ENCODE measurements at regions not wholly inside any gene's neighbourhood (a gene's known extent, or its start where the extent isn't known, plus 50 kb on each side); places are given as distances from the start of the nearest gene placed in this dataset.

GRCh38 chr10:43983856-43984271 is 335.2 kb upstream of the ZNF32 start:
- 100% methylated on average over 1 of the region's 1 CpG for WGBS
- intact Hi-C loops (cut with DNase I): no loop called here
- no peaks in the 10 kb centered on the region for H3K9me3 ChIP-seq

GRCh38 chr10:43983405-43983804 is 334.7 kb upstream of the ZNF32 start:
- Histone ChIP-seq H3K4me3 (no peak overlapping the region), H3K36me3 (no peaks in the 10 kb centered on the region), H3K27me3 (replicated peaks; ENCODE audit: insufficient read depth) (no peaks in the 10 kb centered on the region), H3K27ac (no peak overlapping the region), H3K9me3 (no peaks in the 10 kb centered on the region), H3K4me1 (replicated peaks) (no peaks in the 10 kb centered on the region)
- no peak for DNase-seq (ENCODE audit: low spot score)
- WGBS: 92% methylated on average over 6 of the region's 6 CpGs
- intact Hi-C loops (cut with DNase I): no loop called here
- TF ChIP-seq POLR2A (IDR thresholded peaks at IDR 0.05): no peak
- TF ChIP-seq CTCF (IDR thresholded peaks at IDR 0.05): no peak

More at GRCh38 chr10:43983856-43984271, 335.2 kb upstream of the ZNF32 start:
- no peak for TF ChIP-seq POLR2A (IDR thresholded peaks at IDR 0.05)
- no peak for TF ChIP-seq POLR2AphosphoS5 (IDR thresholded peaks at IDR 0.05)
- no peak for TF ChIP-seq CTCF (IDR thresholded peaks at IDR 0.05)
- H3K36me3 ChIP-seq: no peaks in the 10 kb centered on the region
- H3K4me1 ChIP-seq (replicated peaks): no peaks in the 10 kb centered on the region
- H3K27me3 ChIP-seq (replicated peaks; ENCODE audit: insufficient read depth): no peaks in the 10 kb centered on the region
- no peak overlapping the region for H3K4me3 ChIP-seq
- DNase-seq (ENCODE audit: low spot score): no peak
- H3K27ac ChIP-seq: no peak overlapping the region

GRCh38 chr10:43982250-43982649 is 333.6 kb upstream of the ZNF32 start:
- no peak for DNase-seq (ENCODE audit: low spot score)
- Histone ChIP-seq H3K27me3 (replicated peaks; ENCODE audit: insufficient read depth) (no peaks in the 10 kb centered on the region), H3K27ac (no peak overlapping the region), H3K36me3 (no peaks in the 10 kb centered on the region), H3K4me3 (no peak overlapping the region), H3K4me1 (replicated peaks) (no peaks in the 10 kb centered on the region), H3K9me3 (no peaks in the 10 kb centered on the region)
- intact Hi-C loops (cut with DNase I): no loop called here
- TF ChIP-seq CTCF (IDR thresholded peaks at IDR 0.05) (no peak), POLR2AphosphoS5 (IDR thresholded peaks at IDR 0.05) (no peak), POLR2A (IDR thresholded peaks at IDR 0.05) (no peak)
- WGBS: 94% methylated on average over 3 of the region's 3 CpGs

- no peak for DNase-seq (ENCODE audit: low spot score)
- H3K9me3 ChIP-seq: no peaks in the 10 kb centered on the region
- intact Hi-C loops (cut with DNase I): no loop called here
- TF ChIP-seq POLR2AphosphoS5 (IDR thresholded peaks at IDR 0.05): peak; percentile 27
- no peak for TF ChIP-seq CTCF (IDR thresholded peaks at IDR 0.05)
- H3K4me1 ChIP-seq (replicated peaks): no peaks in the 10 kb centered on the region
- no peaks in the 10 kb centered on the region for H3K27me3 ChIP-seq (replicated peaks; ENCODE audit: insufficient read depth)
- no peak overlapping the region for H3K4me3 ChIP-seq
- no peak overlapping the region for H3K27ac ChIP-seq
- no peaks in the 10 kb centered on the region for H3K36me3 ChIP-seq
- 48% methylated on average over 2 of the region's 2 CpGs for WGBS
Measured at GRCh38 chr10:43981696-43982095, 333.0 kb upstream of the ZNF32 start.

GRCh38 chr10:43981232-43981631 is 332.6 kb upstream of the ZNF32 start:
- DNase-seq (ENCODE audit: low spot score): no peak
- WGBS: 56% methylated on average over 1 of the region's 1 CpG
- H3K4me3 ChIP-seq: no peak overlapping the region
- no peaks in the 10 kb centered on the region for H3K9me3 ChIP-seq
- H3K4me1 ChIP-seq (replicated peaks): no peaks in the 10 kb centered on the region
- intact Hi-C loops (cut with DNase I): no loop called here
- TF ChIP-seq POLR2A (IDR thresholded peaks at IDR 0.05): no peak
- TF ChIP-seq POLR2AphosphoS5 (IDR thresholded peaks at IDR 0.05): no peak
- no peak for TF ChIP-seq CTCF (IDR thresholded peaks at IDR 0.05)
- H3K36me3 ChIP-seq: no peaks in the 10 kb centered on the region
- no peak overlapping the region for H3K27ac ChIP-seq
- H3K27me3 ChIP-seq (replicated peaks; ENCODE audit: insufficient read depth): no peaks in the 10 kb centered on the region
